Left kidney (tissue), 1 donor: ENCODE measurements at regions not wholly inside any gene's neighbourhood (a gene's known extent, or its start where the extent isn't known, plus 50 kb on each side); places are given as distances from the start of the nearest gene placed in this dataset.

Source experiments
- DNase-seq: peaks from one replicate; pipeline ENCODE4 v3.0.0-alpha.2; 2013

- DNase-seq, result no peak
Observed at GRCh38 chr6:63371104-63371715, 51.4 kb upstream of the LGSN start.

GRCh38 chr6:63372951-63373533 is 53.3 kb upstream of the LGSN start:
- no peak for DNase-seq

GRCh38 chr6:63389191-63389844 is 69.5 kb upstream of the LGSN start:
- DNase-seq, result no peak

- no peak for DNase-seq
Observed at GRCh38 chr6:63391203-63391970, 71.6 kb upstream of the LGSN start.

- no peak for DNase-seq
Observed at GRCh38 chr6:63392092-63392724, 72.4 kb upstream of the LGSN start.

GRCh38 chr6:63394656-63395308 is 75.0 kb upstream of the LGSN start:
- no peak for DNase-seq

- DNase-seq, result no peak
Observed at GRCh38 chr6:63395381-63395780, 75.6 kb upstream of the LGSN start.

- DNase-seq, result no peak
Observed at GRCh38 chr6:63403725-63404124, 83.9 kb upstream of the LGSN start.

GRCh38 chr6:63410435-63411426 is 90.9 kb upstream of the LGSN start:
- DNase-seq, result no peak

- DNase-seq, result no peak
Observed at GRCh38 chr6:63415286-63415685, 95.5 kb upstream of the LGSN start.

- no peak for DNase-seq
Observed at GRCh38 chr6:63418741-63419140, 99.0 kb upstream of the LGSN start.

- DNase-seq, result no peak
Observed at GRCh38 chr6:63424636-63425035, 104.9 kb upstream of the LGSN start.

- no peak for DNase-seq
Observed at GRCh38 chr6:63425493-63425892, 105.7 kb upstream of the LGSN start.

- DNase-seq, result no peak
Observed at GRCh38 chr6:63426844-63427243, 107.1 kb upstream of the LGSN start.

GRCh38 chr6:63427951-63428350 is 108.2 kb upstream of the LGSN start:
- no peak for DNase-seq

GRCh38 chr6:63430985-63431519 is 111.3 kb upstream of the LGSN start:
- no peak for DNase-seq

- DNase-seq, result no peak
Observed at GRCh38 chr6:63434943-63435342, 115.2 kb upstream of the LGSN start.

GRCh38 chr6:63436356-63436755 is 116.6 kb upstream of the LGSN start:
- no peak for DNase-seq

- no peak for DNase-seq
Observed at GRCh38 chr6:63437058-63437457, 117.3 kb upstream of the LGSN start.

- no peak for DNase-seq
Observed at GRCh38 chr6:63440057-63440456, 120.3 kb upstream of the LGSN start.
